D341Med (cell line): ENCODE measurements at regions not wholly inside any gene's neighbourhood (a gene's known extent, or its start where the extent isn't known, plus 50 kb on each side); places are given as distances from the start of the nearest gene placed in this dataset.
"Not testable (repeated sequence)": the region's sequence is repeated elsewhere in the genome, so short reads cannot be mapped to it uniquely, and the experiment has no call there.

Experiments
- DNase-seq: peaks from one replicate; pipeline ENCODE4 v3.0.0; 2012; ENCODE audit warnings: low spot score

GRCh38 chr14:43692706-43693105, 814.4 kb downstream of the FSCB start:
- DNase-seq = no peak

GRCh38 chr14:43687921-43688320, 819.2 kb downstream of the FSCB start:
- no peak for DNase-seq

- no peak for DNase-seq
These were observed 829.5 kb downstream of the FSCB start for GRCh38 chr14:43677581-43677980.

- DNase-seq = no peak
These were observed 832.8 kb downstream of the FSCB start for GRCh38 chr14:43674273-43674672.

GRCh38 chr14:43671716-43672485, 835.2 kb downstream of the FSCB start:
- DNase-seq = no peak

- DNase-seq = no peak
These were observed 837.7 kb downstream of the FSCB start for GRCh38 chr14:43669355-43669754.

GRCh38 chr14:43665570-43666267, 841.4 kb downstream of the FSCB start:
- DNase-seq = no peak

GRCh38 chr14:43655194-43655593, 851.9 kb downstream of the FSCB start:
- not testable (repeated sequence) for DNase-seq

GRCh38 chr14:43651896-43652295, 855.2 kb downstream of the FSCB start:
- DNase-seq = no peak

- no peak for DNase-seq
These were observed 855.8 kb downstream of the FSCB start for GRCh38 chr14:43651185-43651787.

GRCh38 chr14:43649508-43649907, 857.6 kb downstream of the FSCB start:
- DNase-seq = no peak

- DNase-seq = no peak
These were observed 859.8 kb downstream of the FSCB start for GRCh38 chr14:43647302-43647701.

GRCh38 chr14:43640718-43641267, 866.3 kb downstream of the FSCB start:
- no peak for DNase-seq

- DNase-seq = no peak
These were observed 881.8 kb downstream of the FSCB start for GRCh38 chr14:43625294-43625693.

- DNase-seq = no peak
These were observed 885.8 kb downstream of the FSCB start for GRCh38 chr14:43621282-43621681.

GRCh38 chr14:43595096-43595772, 911.8 kb downstream of the FSCB start:
- DNase-seq = no peak

- no peak for DNase-seq
These were observed 915.3 kb downstream of the FSCB start for GRCh38 chr14:43591776-43592175.

GRCh38 chr14:43587183-43587582, 919.9 kb downstream of the FSCB start:
- no peak for DNase-seq

GRCh38 chr14:43579671-43580070, 927.4 kb downstream of the FSCB start:
- DNase-seq = no peak

GRCh38 chr14:43568022-43568421, 939.1 kb downstream of the FSCB start:
- DNase-seq = no peak

- no peak for DNase-seq
These were observed 958.7 kb downstream of the FSCB start for GRCh38 chr14:43548368-43548767.

- not testable (repeated sequence) for DNase-seq
These were observed 959.5 kb downstream of the FSCB start for GRCh38 chr14:43547596-43547995.
